Testis (tissue), 2 donors: ENCODE measurements at regions not wholly inside any gene's neighbourhood (a gene's known extent, or its start where the extent isn't known, plus 50 kb on each side); places are given as distances from the start of the nearest gene placed in this dataset.

Experiments used
- DNase-seq: peaks from one replicate; pipeline ENCODE4 v3.0.0-alpha.2; 2019
- H3K27ac ChIP-seq, 2 donors: fragments of 200-600 bp; sonication (generic); one replicate each; pipeline ENCODE4 v1.5.1; 2019
- H3K27me3 ChIP-seq: fragments of 200-600 bp; sonication (generic); one replicate; pipeline ENCODE4 v1.5.1; 2019
- H3K36me3 ChIP-seq: fragments of 200-600 bp; sonication (generic); one replicate; pipeline ENCODE4 v1.5.1; 2017; ENCODE audit warnings: low read depth; ENCODE audit errors: missing control alignments
- H3K4me1 ChIP-seq: fragments of 200-600 bp; sonication (generic); one replicate; pipeline ENCODE4 v1.5.1; 2019
- H3K4me3 ChIP-seq, 2 donors: fragments of 200-600 bp; sonication (generic); one replicate each; pipeline ENCODE4 v1.5.1; 2017 to 2019
- H3K9me3 ChIP-seq: fragments of 200-600 bp; sonication (generic); one replicate; pipeline ENCODE4 v1.5.1; 2017
- POLR2A ChIP-seq: fragments of 450-650 bp; IDR thresholded peaks from one replicate; pipeline ENCODE4 v1.6.1; 2017; ENCODE audit warnings: antibody characterized with exemption, mild to moderate bottlenecking, moderate library complexity
- WGBS, 2 donors: methylation state at CpG; one replicate each; pipeline ENCODE4 v1.1.5; 2018; 5-methylcytosine and 5-hydroxymethylcytosine counted together
- intact Hi-C: fragments of 100-400 bp; cut with DNase I; formaldehyde crosslinking; loops from one replicate; pipeline ENCODE4 v1.15.1; 2023; ENCODE audit warnings: low total_unique reads
- TF ChIP-seq, protein P1 (sequence below), 3 experiments: fragments of 450-650 bp in 2 of 3; fragments of 200-600 bp in 1 of 3; sonication (generic) in 1 of 3; IDR thresholded peaks; one replicate each; pipeline ENCODE4 v1.5.1; 2016 to 2019; ENCODE audit warnings: antibody characterized with exemption in 3 of 3, mild to moderate bottlenecking in 2 of 3, moderate library complexity in 1 of 3

DNA sequence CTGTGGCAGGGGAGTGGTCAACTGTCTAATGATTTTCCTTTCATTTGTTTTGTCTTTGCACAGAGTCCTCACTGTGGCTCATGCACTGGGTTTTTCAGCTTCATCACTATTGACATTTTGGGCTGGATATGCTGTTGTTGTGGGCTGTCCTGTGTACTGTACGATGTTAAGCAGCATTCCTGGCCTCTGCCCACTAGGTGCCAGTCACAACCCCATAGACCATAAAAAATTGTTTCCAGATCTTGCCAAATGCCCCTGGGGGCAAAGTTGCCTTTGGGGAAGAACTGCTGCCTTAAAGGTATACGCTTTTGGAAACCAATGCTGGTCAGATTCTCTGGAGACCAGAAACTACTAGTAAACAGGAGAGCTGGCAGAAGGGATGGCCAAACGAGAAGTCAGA is 310.4 kb downstream of the SPRY2 start:
- Histone ChIP-seq H3K36me3 (no peaks in the 10 kb centered on the region), H3K27ac (no peak overlapping the region), H3K4me3 (no peak overlapping the region), H3K4me1 (no peaks in the 10 kb centered on the region), H3K27me3 (no peaks in the 10 kb centered on the region), H3K9me3 (no peaks in the 10 kb centered on the region)
- intact Hi-C loops, result no loop called here
- WGBS, 2 donors, result 49 to 76% methylated on average over 3 of the region's 3 CpGs
- DNase-seq, result peak; percentile 19
- TF ChIP-seq POLR2A, result no peak
- TF ChIP-seq, protein P1, sequence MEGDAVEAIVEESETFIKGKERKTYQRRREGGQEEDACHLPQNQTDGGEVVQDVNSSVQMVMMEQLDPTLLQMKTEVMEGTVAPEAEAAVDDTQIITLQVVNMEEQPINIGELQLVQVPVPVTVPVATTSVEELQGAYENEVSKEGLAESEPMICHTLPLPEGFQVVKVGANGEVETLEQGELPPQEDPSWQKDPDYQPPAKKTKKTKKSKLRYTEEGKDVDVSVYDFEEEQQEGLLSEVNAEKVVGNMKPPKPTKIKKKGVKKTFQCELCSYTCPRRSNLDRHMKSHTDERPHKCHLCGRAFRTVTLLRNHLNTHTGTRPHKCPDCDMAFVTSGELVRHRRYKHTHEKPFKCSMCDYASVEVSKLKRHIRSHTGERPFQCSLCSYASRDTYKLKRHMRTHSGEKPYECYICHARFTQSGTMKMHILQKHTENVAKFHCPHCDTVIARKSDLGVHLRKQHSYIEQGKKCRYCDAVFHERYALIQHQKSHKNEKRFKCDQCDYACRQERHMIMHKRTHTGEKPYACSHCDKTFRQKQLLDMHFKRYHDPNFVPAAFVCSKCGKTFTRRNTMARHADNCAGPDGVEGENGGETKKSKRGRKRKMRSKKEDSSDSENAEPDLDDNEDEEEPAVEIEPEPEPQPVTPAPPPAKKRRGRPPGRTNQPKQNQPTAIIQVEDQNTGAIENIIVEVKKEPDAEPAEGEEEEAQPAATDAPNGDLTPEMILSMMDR (IDR thresholded peaks at IDR 0.05), result no peak

DNA sequence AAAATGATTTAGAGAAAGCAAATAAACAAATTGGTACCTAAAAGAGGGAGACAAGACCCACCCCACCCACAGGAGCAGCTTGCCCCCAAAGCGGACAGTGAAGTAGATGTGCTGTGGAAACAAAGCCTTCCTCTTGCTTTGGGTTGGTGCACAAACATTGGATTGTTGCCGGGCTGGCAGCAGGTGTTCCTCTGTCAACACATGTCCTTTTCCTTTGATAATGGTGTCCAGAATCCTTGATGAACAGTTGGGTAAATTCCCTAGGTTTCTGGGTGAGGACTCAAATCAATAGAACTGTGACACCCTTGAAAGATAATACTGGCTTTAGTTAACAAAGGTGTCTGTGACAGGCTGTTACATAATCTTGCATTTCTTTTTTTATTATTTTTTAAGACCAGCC is 311.8 kb downstream of the SPRY2 start:
- no peaks in the 10 kb centered on the region for H3K9me3 ChIP-seq
- H3K36me3 ChIP-seq, result no peaks in the 10 kb centered on the region
- intact Hi-C loops, result no loop called here
- TF ChIP-seq, protein P1 (IDR thresholded peaks at IDR 0.05), result no peak
- TF ChIP-seq POLR2A, result no peak
- no peak overlapping the region for H3K27ac ChIP-seq
- no peak overlapping the region for H3K4me3 ChIP-seq
- no peaks in the 10 kb centered on the region for H3K27me3 ChIP-seq
- DNase-seq, result no peak
- WGBS, 2 donors, result 88 to 100% methylated on average over 2 of the region's 2 CpGs
- H3K4me1 ChIP-seq, result no peaks in the 10 kb centered on the region

DNA sequence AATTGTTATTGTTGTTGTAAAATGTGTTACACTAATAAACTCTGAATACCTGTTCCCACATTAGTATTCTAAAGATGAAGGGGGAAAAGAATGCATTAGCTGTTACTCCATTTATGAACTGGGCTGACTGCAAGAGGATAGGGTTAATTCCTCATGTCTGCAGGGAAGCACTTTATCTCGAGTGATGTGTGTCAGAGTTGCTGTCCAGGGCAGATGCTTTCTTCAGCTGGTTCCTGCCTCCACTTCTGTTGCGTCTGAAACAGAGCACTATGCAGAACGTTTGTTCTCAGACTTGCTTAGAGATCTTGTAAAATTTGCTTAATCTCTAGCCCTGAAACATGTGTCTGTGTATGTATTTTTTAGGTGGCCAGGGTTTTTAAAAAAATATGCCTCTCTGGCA is 318.8 kb downstream of the SPRY2 start:
- 38 to 40% methylated on average over 3 of the region's 3 CpGs for WGBS, 2 donors
- no peaks in the 10 kb centered on the region for H3K27me3 ChIP-seq
- DNase-seq, result no peak
- intact Hi-C loops, result no loop called here
- H3K36me3 ChIP-seq, result no peaks in the 10 kb centered on the region
- TF ChIP-seq, protein P1 (IDR thresholded peaks at IDR 0.05), result no peak
- H3K4me1 ChIP-seq, result no peaks in the 10 kb centered on the region
- no peak overlapping the region for H3K27ac ChIP-seq
- no peaks in the 10 kb centered on the region for H3K9me3 ChIP-seq
- H3K4me3 ChIP-seq, result no peak overlapping the region

DNA sequence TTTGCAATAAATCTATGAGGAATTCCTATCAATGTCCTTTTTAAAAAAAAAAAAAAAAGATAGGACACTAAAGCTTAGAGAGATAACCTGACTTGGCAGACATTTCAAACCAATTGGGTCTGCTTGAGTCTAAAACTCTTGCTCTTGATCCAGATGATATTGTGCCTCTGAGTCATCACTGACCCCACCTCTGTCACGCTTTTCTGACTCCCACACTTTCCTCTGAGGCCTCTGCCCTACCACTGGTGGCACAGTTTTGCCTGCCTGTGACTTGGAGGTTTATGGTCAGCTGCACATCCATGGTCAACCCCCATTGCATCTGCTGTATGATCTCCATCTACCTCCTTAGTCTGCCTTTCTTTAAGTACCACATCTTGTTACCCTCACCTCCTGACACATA is 328.7 kb downstream of the SPRY2 start:
- 34 to 48% methylated on average over 1 of the region's 1 CpG for WGBS, 2 donors
- Histone ChIP-seq H3K27ac (no peak overlapping the region), H3K36me3 (no peaks in the 10 kb centered on the region), H3K4me1 (peaks cover 7% of the 10 kb centered on the region), H3K9me3 (no peaks in the 10 kb centered on the region), H3K4me3 (no peak overlapping the region), H3K27me3 (no peaks in the 10 kb centered on the region)
- DNase-seq, result peak; percentile 15
- intact Hi-C loops, result no loop called here
- TF ChIP-seq, protein P1 (IDR thresholded peaks at IDR 0.05), result no peak
- TF ChIP-seq POLR2A, result no peak

DNA sequence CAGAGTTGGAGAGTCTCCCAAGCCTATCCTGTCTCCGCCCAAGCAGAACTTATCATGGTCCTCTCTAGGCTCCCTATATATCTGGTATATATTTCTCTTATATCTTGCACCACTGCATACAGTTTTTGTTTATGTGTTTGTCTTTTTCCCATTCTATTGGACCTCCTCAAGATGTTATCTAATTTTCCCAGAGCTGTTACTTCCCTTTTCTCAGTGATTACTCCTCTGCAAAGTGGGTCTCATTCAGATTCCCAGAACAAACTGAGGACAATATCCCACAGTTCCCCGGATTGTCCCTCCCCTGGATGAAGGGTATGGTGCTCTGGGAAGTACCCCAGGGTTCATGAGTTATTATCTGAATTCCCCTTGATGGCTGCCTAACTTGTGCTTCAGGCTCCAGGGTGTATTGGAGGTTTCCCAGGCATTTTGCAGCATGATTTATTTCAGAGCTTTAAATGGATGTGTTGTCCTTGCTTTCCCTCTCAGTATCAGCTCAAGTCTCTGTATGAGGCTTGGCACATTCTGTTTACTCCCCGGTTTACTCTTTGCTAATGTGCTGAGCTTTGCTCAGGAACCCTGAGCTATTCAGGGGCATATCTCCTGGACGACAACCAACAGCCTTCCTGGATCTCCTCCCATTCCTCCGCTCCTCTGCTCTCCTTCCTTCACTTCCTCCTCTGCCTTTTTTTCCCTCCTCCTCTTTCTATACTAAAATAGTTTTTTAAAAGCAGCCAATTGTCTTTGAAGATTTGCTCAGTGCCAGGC is 329.3 kb downstream of the SPRY2 start:
- peaks cover 7% of the 10 kb centered on the region for H3K4me1 ChIP-seq
- TF ChIP-seq, protein P1 (IDR thresholded peaks at IDR 0.05), result no peak
- no peak for TF ChIP-seq POLR2A
- H3K27ac ChIP-seq, result no peak overlapping the region
- H3K36me3 ChIP-seq, result no peaks in the 10 kb centered on the region
- WGBS, 2 donors, result 43 to 45% methylated on average over 5 of the region's 5 CpGs
- intact Hi-C loops, result no loop called here
- DNase-seq, result peak; percentile 32
- no peaks in the 10 kb centered on the region for H3K9me3 ChIP-seq
- no peak overlapping the region for H3K4me3 ChIP-seq
- no peaks in the 10 kb centered on the region for H3K27me3 ChIP-seq
